ENCODE measurements at regions not wholly inside any gene's neighbourhood (a gene's known extent, or its start where the extent isn't known, plus 50 kb on each side); places are given as distances from the start of the nearest gene placed in this dataset.

GRCh38 chr12:45613296-45613695, 116.2 kb upstream of the ARID2 start:
- no CpG with 5 or more reads among the region's 3 CpGs for WGBS (ENCODE audit: insufficient coverage)
- Histone ChIP-seq H3K9me3 (ENCODE audit: control insufficient read depth, insufficient read depth, low read length) (no peaks in the 10 kb centered on the region), H3K4me3 (ENCODE audit: low read depth, low read length) (no peak overlapping the region), H3K4me1 (ENCODE audit: control insufficient read depth, insufficient read depth, low read length) (no peaks in the 10 kb centered on the region), H3K27ac (ENCODE audit: low read depth, low read length) (no peak overlapping the region), H3K27me3 (ENCODE audit: control insufficient read depth, insufficient read depth, low read length) (no peaks in the 10 kb centered on the region), H3K36me3 (ENCODE audit: control insufficient read depth, insufficient read depth, low read length) (no peaks in the 10 kb centered on the region)
- DNase-seq (ENCODE audit: low read depth in 4 of 6, low spot score in 6 of 6): no peak

- no peak for DNase-seq (ENCODE audit: low read depth in 4 of 6, low spot score in 6 of 6)
- Histone ChIP-seq H3K9me3 (ENCODE audit: control insufficient read depth, insufficient read depth, low read length) (no peaks in the 10 kb centered on the region), H3K4me1 (ENCODE audit: control insufficient read depth, insufficient read depth, low read length) (no peaks in the 10 kb centered on the region), H3K27me3 (ENCODE audit: control insufficient read depth, insufficient read depth, low read length) (no peaks in the 10 kb centered on the region), H3K36me3 (ENCODE audit: control insufficient read depth, insufficient read depth, low read length) (no peaks in the 10 kb centered on the region), H3K27ac (ENCODE audit: low read depth, low read length) (no peak overlapping the region), H3K4me3 (ENCODE audit: low read depth, low read length) (no peak overlapping the region)
- 100% methylated on average over 1 of the region's 2 CpGs for WGBS (ENCODE audit: insufficient coverage)
Measured at GRCh38 chr12:45613855-45614254, 115.7 kb upstream of the ARID2 start.

DNA sequence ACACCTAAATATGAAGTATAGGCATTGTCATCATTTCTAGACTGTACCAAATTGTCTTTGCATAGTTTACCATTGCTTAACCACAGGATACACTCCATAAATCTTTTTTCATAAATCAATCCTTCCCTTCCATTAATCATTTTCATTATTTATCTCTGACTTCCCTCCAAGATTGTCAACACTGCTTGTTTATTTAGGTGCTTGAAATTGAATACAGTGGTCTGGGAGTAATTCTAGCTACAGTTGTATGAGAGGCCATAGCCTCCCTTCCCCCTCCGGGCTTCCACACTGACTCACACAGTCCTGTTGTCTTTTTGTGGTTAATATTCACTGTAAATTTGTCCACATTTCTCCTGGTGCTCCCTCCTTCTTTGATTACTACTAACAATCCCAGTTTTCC, 114.2 kb upstream of the ARID2 start:
- no peak for DNase-seq (ENCODE audit: low read depth in 4 of 6, low spot score in 6 of 6)
- Histone ChIP-seq H3K36me3 (ENCODE audit: control insufficient read depth, insufficient read depth, low read length) (no peaks in the 10 kb centered on the region), H3K9me3 (ENCODE audit: control insufficient read depth, insufficient read depth, low read length) (no peaks in the 10 kb centered on the region), H3K4me1 (ENCODE audit: control insufficient read depth, insufficient read depth, low read length) (no peaks in the 10 kb centered on the region), H3K27ac (ENCODE audit: low read depth, low read length) (no peak overlapping the region), H3K27me3 (ENCODE audit: control insufficient read depth, insufficient read depth, low read length) (no peaks in the 10 kb centered on the region), H3K4me3 (ENCODE audit: low read depth, low read length) (no peak overlapping the region)
- WGBS (ENCODE audit: insufficient coverage): no CpG with 5 or more reads among the region's 1 CpG

DNA sequence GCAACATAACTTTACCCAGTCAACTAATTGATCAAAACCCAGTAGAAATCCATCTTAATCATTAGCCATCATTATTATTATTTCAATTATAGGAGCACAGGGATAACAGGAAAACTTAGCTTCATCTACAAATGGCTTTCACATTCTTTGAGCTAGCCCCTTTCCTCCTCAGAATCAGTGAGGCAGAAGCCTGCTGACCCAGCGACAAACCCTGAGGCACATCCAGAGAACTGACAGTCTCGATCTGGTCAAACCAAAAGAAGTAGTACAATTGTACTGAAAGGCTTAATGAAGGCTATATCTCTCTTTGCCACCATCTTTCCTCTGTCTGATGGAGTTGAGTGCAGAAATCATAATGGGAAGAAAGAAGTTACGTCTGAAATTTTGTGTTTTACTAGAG, 109.8 kb upstream of the ARID2 start:
- Histone ChIP-seq H3K27ac (ENCODE audit: low read depth, low read length) (no peak overlapping the region), H3K36me3 (ENCODE audit: control insufficient read depth, insufficient read depth, low read length) (no peaks in the 10 kb centered on the region), H3K9me3 (ENCODE audit: control insufficient read depth, insufficient read depth, low read length) (no peaks in the 10 kb centered on the region), H3K4me3 (ENCODE audit: low read depth, low read length) (no peak overlapping the region), H3K27me3 (ENCODE audit: control insufficient read depth, insufficient read depth, low read length) (no peaks in the 10 kb centered on the region), H3K4me1 (ENCODE audit: control insufficient read depth, insufficient read depth, low read length) (no peaks in the 10 kb centered on the region)
- no peak for DNase-seq (ENCODE audit: low read depth in 4 of 6, low spot score in 6 of 6)
- no CpG with 5 or more reads among the region's 3 CpGs for WGBS (ENCODE audit: insufficient coverage)

DNA sequence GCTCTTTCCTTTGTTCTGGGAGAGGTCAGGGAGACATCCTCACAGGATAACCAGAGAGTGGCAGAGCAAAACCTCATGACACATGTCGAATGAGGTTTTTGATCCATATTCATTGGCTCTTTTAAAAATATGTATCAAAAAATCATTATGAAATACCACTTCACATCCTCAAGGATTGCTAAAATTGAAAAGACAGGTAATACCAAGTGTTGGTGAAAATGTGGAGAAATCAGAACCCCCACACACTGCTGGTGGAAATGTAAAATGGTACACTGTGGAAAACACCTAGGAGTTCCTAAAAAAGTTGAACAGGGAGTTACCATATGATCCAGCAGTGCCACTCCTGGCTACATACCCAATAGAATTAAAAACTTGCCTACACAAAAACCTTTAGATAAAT, 107.8 kb upstream of the ARID2 start:
- no peaks in the 10 kb centered on the region for H3K4me1 ChIP-seq (ENCODE audit: control insufficient read depth, insufficient read depth, low read length)
- WGBS (ENCODE audit: insufficient coverage): no CpG with 5 or more reads among the region's 1 CpG
- no peak for DNase-seq (ENCODE audit: low read depth in 4 of 6, low spot score in 6 of 6)
- no peaks in the 10 kb centered on the region for H3K36me3 ChIP-seq (ENCODE audit: control insufficient read depth, insufficient read depth, low read length)
- no peaks in the 10 kb centered on the region for H3K9me3 ChIP-seq (ENCODE audit: control insufficient read depth, insufficient read depth, low read length)
- no peak overlapping the region for H3K4me3 ChIP-seq (ENCODE audit: low read depth, low read length)
- H3K27me3 ChIP-seq (ENCODE audit: control insufficient read depth, insufficient read depth, low read length): no peaks in the 10 kb centered on the region
- H3K27ac ChIP-seq (ENCODE audit: low read depth, low read length): no peak overlapping the region

DNA sequence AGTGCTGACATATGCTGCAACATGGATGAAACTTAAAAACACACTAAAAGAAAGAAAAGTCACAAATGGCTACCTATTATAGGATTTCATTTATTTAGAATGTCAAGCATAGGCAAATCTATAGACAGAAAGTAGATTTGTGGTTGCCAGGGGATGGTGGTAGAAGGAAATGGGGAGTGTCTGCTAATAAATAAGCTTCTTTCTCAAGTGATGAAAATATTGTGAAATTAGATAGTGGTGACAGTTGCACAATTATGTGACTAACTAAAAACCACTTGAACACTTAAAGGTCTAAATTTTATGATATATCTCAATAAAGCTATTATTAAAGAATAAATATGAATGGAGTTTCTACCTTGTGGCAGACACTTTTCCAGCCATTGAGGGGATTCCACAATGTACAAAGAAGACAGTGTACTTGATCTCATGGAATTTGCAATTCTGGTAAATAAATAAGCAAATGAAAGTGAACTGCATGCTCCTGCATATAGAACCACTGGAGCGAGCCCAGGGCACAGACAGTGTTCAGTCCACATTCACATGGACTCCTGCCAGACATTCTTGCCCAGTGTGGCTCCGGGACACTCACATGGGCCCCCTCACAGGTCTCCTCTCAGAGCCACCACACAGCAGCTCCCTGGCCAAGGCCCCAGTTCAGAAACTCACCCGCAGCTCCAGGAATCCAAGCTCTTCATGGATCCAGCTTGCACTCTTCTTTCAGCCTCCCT, 107.1 kb upstream of the ARID2 start:
- Histone ChIP-seq H3K36me3 (ENCODE audit: control insufficient read depth, insufficient read depth, low read length) (no peaks in the 10 kb centered on the region), H3K9me3 (ENCODE audit: control insufficient read depth, insufficient read depth, low read length) (no peaks in the 10 kb centered on the region), H3K27ac (ENCODE audit: low read depth, low read length) (no peak overlapping the region), H3K4me1 (ENCODE audit: control insufficient read depth, insufficient read depth, low read length) (no peaks in the 10 kb centered on the region), H3K27me3 (ENCODE audit: control insufficient read depth, insufficient read depth, low read length) (no peaks in the 10 kb centered on the region), H3K4me3 (ENCODE audit: low read depth, low read length) (no peak overlapping the region)
- 74% methylated on average over 3 of the region's 3 CpGs for WGBS (ENCODE audit: insufficient coverage)
- DNase-seq (ENCODE audit: low read depth in 4 of 6, low spot score in 6 of 6): no peak

DNA sequence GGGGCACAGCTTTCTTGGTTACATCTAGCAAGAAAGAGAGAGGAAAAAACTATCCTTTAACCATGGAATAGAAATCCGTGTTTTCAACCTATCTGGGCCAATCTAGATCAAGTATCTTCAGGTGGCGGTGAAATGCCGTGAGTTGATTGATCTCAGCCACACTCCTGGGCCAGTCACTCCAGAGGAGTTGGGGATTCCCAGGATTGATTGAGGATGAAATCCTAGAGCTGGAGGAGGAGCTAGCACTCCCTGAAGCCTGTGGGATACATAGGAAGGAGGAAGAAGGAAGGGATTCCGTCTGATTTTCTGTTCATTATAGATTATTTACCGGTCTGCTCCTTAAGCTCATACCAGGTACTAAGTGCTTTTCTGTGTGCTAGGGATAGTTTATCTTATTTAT, 106.3 kb upstream of the ARID2 start:
- H3K4me3 ChIP-seq (ENCODE audit: low read depth, low read length): no peak overlapping the region
- 92% methylated on average over 2 of the region's 5 CpGs for WGBS (ENCODE audit: insufficient coverage)
- no peaks in the 10 kb centered on the region for H3K27me3 ChIP-seq (ENCODE audit: control insufficient read depth, insufficient read depth, low read length)
- no peak for DNase-seq (ENCODE audit: low read depth in 4 of 6, low spot score in 6 of 6)
- H3K4me1 ChIP-seq (ENCODE audit: control insufficient read depth, insufficient read depth, low read length): no peaks in the 10 kb centered on the region
- H3K27ac ChIP-seq (ENCODE audit: low read depth, low read length): no peak overlapping the region
- no peaks in the 10 kb centered on the region for H3K36me3 ChIP-seq (ENCODE audit: control insufficient read depth, insufficient read depth, low read length)
- no peaks in the 10 kb centered on the region for H3K9me3 ChIP-seq (ENCODE audit: control insufficient read depth, insufficient read depth, low read length)

DNA sequence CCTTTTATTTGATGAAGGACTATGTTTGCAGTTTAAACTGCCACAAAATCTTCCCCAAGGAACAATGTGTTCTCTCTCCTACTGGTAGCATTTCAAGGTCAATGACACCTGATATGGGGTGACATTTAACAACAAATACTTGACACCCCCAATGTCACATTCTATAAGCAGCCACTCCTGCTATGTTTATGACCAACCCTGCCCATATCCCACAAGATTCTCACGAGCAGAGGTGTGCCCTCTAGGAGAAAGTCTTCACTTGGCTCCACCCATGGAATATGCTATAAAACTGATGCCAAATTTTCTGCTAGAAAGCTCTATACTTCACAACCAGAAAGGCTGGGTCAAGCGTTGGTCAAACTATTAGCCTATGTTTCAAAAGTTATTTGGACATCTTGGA, 105.6 kb upstream of the ARID2 start:
- 100% methylated on average over 1 of the region's 2 CpGs for WGBS (ENCODE audit: insufficient coverage)
- Histone ChIP-seq H3K4me3 (ENCODE audit: low read depth, low read length) (no peak overlapping the region), H3K27ac (ENCODE audit: low read depth, low read length) (no peak overlapping the region), H3K4me1 (ENCODE audit: control insufficient read depth, insufficient read depth, low read length) (no peaks in the 10 kb centered on the region), H3K36me3 (ENCODE audit: control insufficient read depth, insufficient read depth, low read length) (no peaks in the 10 kb centered on the region), H3K9me3 (ENCODE audit: control insufficient read depth, insufficient read depth, low read length) (no peaks in the 10 kb centered on the region), H3K27me3 (ENCODE audit: control insufficient read depth, insufficient read depth, low read length) (no peaks in the 10 kb centered on the region)
- no peak for DNase-seq (ENCODE audit: low read depth in 4 of 6, low spot score in 6 of 6)

GRCh38 chr12:45626965-45627364, 102.5 kb upstream of the ARID2 start:
- Histone ChIP-seq H3K27me3 (ENCODE audit: control insufficient read depth, insufficient read depth, low read length) (no peaks in the 10 kb centered on the region), H3K4me1 (ENCODE audit: control insufficient read depth, insufficient read depth, low read length) (no peaks in the 10 kb centered on the region), H3K27ac (ENCODE audit: low read depth, low read length) (no peak overlapping the region), H3K4me3 (ENCODE audit: low read depth, low read length) (no peak overlapping the region), H3K9me3 (ENCODE audit: control insufficient read depth, insufficient read depth, low read length) (no peaks in the 10 kb centered on the region), H3K36me3 (ENCODE audit: control insufficient read depth, insufficient read depth, low read length) (no peaks in the 10 kb centered on the region)
- DNase-seq (ENCODE audit: low read depth in 4 of 6, low spot score in 6 of 6): no peak
- WGBS (ENCODE audit: insufficient coverage): 57% methylated on average over 1 of the region's 2 CpGs

DNA sequence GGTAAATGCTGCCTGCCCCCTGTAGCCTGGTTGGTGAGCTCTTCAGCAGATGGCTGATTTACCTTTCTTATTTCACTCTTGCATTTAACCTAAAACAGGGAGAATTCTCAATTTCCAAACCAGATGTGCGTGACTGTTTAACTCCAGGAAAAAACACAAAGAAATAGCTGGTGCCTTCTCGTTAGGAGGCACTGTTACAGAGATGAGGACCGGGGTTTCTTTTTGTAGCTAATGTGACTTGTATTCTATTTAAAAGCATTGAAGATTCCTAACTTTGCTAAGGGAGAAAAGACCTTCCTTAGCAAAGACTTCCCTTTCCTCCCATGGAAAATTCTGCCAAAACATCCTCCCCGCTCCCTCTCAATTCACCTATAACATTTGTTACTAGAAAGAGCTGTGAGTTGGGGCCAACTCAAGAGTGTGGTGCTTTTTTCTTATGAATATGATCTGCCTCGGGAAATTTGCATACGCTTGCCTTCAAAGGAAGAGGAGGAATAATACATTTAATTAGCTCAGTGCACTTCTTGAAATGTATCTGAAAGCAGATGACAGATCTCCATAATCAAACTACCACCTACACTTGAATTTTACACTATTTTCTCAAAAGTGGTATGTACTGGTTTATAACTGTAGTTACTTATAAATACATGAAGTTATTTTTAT, 102.0 kb upstream of the ARID2 start:
- Histone ChIP-seq H3K4me1 (ENCODE audit: control insufficient read depth, insufficient read depth, low read length) (no peaks in the 10 kb centered on the region), H3K9me3 (ENCODE audit: control insufficient read depth, insufficient read depth, low read length) (no peaks in the 10 kb centered on the region), H3K27ac (ENCODE audit: low read depth, low read length) (no peak overlapping the region), H3K27me3 (ENCODE audit: control insufficient read depth, insufficient read depth, low read length) (no peaks in the 10 kb centered on the region), H3K36me3 (ENCODE audit: control insufficient read depth, insufficient read depth, low read length) (no peaks in the 10 kb centered on the region), H3K4me3 (ENCODE audit: low read depth, low read length) (no peak overlapping the region)
- no CpG with 5 or more reads among the region's 6 CpGs for WGBS (ENCODE audit: insufficient coverage)
- peak in 1 of 6 donors; percentile 39 for DNase-seq (ENCODE audit: low read depth in 4 of 6, low spot score in 6 of 6)
